ENCODE measurements at regions not wholly inside any gene's neighbourhood (a gene's known extent, or its start where the extent isn't known, plus 50 kb on each side); places are given as distances from the start of the nearest gene placed in this dataset.
A peak's percentile ranks its signal among the peaks of the same experiment; 100 is the strongest.

- no peak for DNase-seq (ENCODE audit: low read depth)
Measured at GRCh38 chr10:78299851-78300468, 266.3 kb downstream of the RPS24 start.

- DNase-seq (ENCODE audit: low read depth), result no peak
Measured at GRCh38 chr10:78300526-78300925, 266.9 kb downstream of the RPS24 start.

DNA sequence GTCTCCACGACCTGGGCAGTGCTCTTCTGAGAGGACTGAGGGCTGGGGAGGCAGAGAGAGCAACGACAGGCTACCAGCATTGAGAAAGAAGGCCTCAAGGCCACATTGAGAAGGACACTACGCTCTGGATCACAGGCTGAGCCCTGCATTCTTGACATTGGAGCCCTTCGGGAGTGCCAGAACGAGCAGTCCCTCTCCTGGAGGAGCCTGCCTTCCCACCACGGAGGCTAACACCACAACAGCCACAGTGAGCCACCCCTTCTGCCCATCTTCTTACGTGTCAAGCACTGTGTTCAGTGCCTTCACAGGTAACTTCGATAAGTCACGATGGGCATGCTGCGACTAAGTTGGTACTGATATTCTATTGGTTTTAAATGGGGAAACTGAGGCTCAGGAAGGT, 267.8 kb downstream of the RPS24 start:
- DNase-seq (ENCODE audit: low read depth), result no peak

GRCh38 chr10:78301891-78302738, 268.5 kb downstream of the RPS24 start:
- DNase-seq (ENCODE audit: low read depth), result no peak

DNA sequence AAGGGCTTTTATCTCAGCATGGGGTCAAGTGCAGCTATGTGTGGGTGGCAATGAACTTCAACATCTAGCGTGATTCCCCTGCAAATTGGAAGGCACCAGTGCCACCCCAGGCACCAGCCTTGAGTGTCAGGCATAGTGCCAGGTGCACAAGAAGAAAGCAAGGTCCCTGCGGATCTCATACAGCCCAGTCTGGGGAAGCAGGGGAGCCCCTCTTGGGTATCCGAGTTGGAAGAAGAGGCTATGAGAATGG, 269.0 kb downstream of the RPS24 start:
- no peak for DNase-seq (ENCODE audit: low read depth)

DNA sequence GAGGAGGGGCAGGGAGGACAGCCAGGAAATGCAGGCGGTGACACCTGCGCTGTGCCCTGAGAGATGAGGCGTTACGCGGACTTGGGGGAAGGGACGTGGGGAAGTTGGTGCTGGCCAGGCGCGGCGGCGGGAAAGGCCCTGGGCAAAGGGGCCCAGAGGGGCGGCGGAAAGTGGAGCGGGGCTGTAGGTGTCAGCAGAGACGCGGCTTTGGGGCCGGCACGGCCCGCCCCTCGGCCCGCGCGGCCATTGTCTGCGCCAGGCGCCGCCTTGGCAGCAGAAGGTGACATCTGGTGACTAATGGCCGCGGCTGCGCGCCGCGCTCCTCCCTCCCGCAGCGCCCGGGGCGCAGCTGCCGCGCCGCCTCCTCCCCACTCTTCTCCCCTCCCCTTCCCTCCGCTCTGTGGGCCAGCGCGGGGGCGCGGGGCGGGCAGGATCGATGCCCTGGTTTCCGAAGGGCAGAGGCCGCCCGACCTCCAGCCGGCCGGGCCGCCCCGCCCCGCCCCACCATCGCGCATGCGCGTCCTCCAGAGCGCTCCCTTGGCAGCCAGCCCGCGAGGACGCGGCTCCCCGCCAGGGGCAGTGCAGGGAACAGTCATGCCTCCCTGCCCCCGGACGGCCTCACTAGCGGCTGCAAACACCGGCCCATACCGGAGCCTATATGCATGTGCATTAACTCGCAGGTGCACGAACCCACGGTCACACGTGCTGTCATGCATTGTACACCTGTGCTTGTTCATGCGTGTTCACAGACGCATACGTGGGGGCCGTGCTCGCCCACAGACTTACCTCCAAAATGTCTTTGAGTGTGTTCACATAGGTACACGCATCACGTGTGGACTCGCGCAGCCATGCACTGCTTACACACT, 269.6 kb downstream of the RPS24 start:
- peak; percentile 96 for DNase-seq (ENCODE audit: low read depth)

- DNase-seq (ENCODE audit: low read depth), result no peak
Measured at GRCh38 chr10:78304091-78305045, 270.7 kb downstream of the RPS24 start.

GRCh38 chr10:78305311-78305710, 271.6 kb downstream of the RPS24 start:
- no peak for DNase-seq (ENCODE audit: low read depth)

- DNase-seq (ENCODE audit: low read depth), result no peak
Measured at GRCh38 chr10:78306358-78306757, 272.7 kb downstream of the RPS24 start.

DNA sequence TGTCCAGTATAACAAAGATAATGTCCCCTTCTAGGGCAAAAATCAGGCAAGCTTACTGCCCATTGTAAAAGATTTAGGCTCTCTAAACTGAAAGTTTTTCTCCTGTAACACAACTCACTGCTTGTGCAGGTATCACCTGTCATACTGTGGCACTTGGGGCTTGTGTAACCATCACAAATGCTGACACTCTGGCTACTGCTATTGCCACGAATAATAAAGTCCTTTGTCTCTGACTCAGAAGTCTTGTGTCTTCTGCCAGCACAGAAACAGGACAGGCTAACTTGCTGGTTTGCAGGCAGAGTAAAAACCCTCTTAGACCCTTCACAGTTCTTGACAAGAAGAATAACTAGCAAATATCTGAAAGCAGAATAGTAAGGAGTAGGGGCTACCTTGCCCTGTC, 273.9 kb downstream of the RPS24 start:
- DNase-seq (ENCODE audit: low read depth), result no peak

DNA sequence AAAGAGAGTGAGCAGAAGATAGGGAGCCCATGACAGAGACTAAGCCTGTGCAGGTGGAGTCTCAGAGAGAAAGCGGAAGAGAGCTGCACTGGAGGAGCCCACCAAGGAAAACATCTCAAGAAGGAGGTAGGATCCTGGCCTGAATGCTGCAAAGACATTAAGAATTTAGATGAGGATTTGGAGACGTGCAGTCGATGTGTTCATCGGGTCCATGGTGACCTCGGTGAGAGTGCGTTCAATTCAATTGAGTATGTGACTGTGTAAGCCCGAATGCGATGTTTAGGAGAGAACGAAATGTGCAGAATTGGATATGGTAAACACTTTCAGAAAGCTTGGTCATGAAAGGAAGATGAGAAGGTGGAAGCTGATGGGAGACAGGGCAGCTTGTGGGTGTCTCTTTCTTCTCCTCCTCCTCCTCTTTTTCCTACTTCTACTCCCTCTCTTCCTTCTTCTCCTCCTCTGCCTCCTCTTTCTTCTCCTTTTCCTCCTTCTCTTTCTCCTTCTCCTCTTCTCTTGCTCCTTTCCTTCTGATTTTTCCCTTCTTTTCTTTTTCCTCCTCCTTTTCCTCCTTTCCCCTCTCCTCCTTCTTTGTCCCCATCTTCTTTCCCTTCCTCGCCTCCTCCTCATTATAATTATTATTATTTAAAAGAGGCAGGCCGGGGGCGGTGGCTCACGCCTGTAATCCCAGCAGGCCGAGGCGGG, 276.0 kb downstream of the RPS24 start:
- no peak for DNase-seq (ENCODE audit: low read depth)

- no peak for DNase-seq (ENCODE audit: low read depth)
Measured at GRCh38 chr10:78310481-78311080, 276.9 kb downstream of the RPS24 start.

DNA sequence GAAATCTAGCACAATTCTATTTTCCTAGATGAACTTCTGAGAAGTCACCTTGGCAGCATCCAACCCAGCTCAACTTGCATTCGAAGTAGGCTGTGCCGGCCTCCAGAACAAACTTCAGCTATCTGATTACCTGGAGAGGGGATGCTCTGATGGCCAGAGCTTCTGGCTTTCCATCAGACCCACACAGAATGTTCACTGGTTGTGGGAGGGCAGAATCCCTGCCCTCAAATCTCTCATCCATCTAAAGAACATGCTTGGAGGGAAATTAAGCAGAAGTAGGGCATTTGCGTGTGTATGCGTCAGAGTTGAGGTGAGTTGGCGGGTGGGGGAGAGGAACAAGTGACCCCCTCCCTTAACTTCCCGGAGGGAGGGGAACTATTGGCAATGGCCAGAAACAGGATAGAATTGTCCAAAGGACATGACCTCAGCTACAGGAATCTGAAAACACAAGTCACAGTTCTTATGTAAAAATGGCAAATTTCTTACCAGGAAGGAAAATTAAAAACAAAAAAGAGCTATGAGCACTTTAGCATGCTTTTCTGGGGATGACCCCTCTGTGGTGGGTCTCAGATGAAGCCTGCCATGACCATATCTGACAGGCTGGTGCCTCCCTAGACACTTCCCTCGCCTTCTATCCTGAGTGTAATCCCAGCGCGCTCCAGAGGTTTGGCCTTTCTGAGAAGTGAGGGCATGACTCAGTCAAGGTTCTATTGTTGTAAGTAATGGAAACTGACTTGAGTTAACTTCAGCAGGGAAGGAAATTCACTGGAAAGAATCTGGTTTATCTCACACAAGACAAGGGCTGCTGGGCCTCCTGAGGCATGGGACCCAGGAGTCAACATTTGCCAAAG, 278.8 kb downstream of the RPS24 start:
- no peak for DNase-seq (ENCODE audit: low read depth)

- no peak for DNase-seq (ENCODE audit: low read depth)
Measured at GRCh38 chr10:78313048-78313381, 279.4 kb downstream of the RPS24 start.

DNA sequence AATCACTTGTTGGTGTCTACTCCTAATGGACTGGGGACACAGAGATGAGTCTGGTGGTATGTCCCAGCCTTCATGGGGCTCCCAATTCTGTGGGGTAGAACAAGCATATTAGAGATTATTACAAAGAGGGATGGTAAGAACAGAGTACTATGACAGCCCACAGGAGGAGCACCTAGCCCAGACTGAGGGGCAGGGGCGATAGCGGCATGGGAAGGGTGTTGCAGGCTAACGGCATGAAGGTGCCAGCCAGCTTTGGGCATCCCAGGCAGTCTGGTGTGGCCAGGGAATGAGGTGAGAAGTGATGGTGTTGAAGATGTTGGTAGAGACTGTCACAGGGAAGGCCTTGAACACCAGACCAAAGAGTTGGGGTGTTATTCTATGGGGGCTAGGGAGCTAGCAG, 280.0 kb downstream of the RPS24 start:
- no peak for DNase-seq (ENCODE audit: low read depth)

DNA sequence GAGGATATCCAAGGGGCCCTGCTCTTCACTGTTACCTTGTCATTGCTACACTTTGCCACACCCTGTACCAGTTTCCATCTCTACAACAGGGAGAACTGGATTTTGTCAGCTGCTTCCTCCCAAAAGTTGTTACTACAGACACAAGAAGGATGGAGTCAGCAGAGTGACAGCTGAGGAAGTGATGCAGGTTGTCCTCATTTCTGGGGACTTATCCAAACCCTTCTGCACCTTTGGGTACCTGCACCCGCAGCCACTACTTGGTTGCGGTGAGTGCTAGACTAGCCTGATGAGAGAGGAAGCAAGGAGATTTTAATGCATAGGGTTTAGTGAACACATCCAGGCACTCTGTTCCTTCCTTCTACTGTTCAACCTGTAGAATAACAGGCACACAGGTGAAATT, 281.0 kb downstream of the RPS24 start:
- DNase-seq (ENCODE audit: low read depth), result no peak

GRCh38 chr10:78316451-78316931, 282.8 kb downstream of the RPS24 start:
- no peak for DNase-seq (ENCODE audit: low read depth)

DNA sequence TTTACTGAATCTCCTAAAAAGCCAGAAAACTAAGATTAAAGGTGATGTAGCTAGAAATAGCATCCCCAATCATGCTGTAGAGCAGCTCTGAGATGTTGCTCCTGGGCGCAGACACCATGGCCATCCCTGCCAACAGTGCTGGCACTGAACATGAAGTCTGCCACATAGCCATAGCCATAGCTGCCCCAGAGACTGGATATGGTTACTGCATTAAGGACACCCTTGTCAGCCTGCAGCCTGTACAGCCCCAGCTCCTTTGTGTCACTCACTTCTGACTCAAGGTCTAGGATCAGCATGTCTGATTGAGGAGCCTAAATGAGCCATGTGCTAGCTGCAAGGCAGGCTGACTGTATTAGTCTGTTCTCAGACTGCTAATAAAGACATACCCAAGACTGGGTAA, 284.6 kb downstream of the RPS24 start:
- no peak for DNase-seq (ENCODE audit: low read depth)

DNA sequence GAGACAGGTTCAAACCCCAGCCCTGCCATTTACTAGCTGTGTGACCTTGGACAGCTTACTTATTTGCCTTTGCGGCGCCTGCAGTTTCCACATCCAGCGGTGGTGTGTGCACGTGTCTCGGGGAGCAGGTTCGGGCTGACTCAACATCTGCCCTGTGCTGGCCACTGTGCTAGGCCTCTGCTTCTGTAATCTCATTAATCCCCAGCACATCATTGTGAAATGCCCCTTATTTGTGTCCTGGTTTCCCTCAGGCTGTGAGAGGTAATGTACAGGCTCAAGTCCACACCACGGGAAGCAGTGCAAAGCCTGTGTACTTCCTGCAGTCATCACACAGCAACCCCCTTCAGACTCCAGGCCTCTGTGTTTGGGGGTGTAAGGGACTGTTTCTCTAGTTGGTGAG, 285.7 kb downstream of the RPS24 start:
- DNase-seq (ENCODE audit: low read depth), result no peak

- no peak for DNase-seq (ENCODE audit: low read depth)
Measured at GRCh38 chr10:78319841-78320240, 286.2 kb downstream of the RPS24 start.

Data from activated gamma-delta T cell treated with anti-CD3 and anti-CD28 coated beads, Interleukin-2, amount 50 U/mL, for 16 hours (primary cell).